HG03039 (cell line): ENCODE measurements at regions not wholly inside any gene's neighbourhood (a gene's known extent, or its start where the extent isn't known, plus 50 kb on each side); places are given as distances from the start of the nearest gene placed in this dataset.
"Not testable (repeated sequence)": the region's sequence is repeated elsewhere in the genome, so short reads cannot be mapped to it uniquely, and the experiment has no call there.

Experiments used
- ATAC-seq: cut with Tn5 transposase; IDR thresholded peaks from one replicate; pipeline ENCODE4 v1.9.1; 2021; ENCODE audit warnings: mild to moderate bottlenecking, moderate library complexity; ENCODE audit not compliant: unreplicated experiment

DNA sequence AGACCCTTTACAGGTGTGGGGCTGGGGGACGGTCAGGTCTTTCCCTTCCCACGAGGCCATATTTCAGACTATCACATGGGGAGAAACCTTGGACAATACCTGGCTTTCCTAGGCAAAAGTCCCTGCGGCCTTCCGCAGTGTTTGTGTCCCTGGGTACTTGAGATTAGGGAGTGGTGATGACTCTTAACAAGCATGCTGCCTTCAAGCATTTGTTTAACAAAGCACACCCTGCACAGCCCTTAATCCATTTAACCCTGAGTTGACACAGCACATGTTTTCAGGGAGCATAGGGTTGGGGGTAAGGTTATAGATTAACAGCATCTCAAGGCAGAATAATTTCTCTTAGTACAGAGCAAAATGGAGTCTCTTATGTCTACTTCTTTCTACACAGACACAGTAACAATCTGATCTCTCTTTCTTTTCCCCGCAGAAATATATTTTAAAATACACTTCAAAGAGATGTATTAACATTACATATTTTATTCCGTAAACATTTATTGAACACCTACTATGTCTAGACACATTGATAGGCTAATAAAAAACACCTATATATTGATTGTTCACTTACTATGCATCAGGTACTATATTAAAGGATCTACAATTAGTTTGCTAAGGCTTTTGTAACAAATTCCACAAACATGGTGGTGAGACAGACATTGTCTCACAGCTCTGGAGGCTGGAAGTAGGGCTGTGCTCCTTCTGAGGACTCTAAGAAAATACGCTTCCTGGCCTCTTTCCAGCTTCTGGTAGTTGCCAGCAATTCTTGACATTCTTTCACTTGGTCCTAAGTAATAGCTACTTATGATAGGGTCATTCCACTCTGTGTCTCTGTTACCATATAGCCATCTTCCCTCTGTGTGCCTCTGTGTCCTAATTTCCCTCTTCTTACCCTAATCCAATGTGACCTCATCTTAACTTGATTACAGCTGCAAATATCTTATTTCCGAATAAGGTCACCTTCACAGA lies 118.4 kb downstream of the SPP2 start:
- ATAC-seq, result not testable (repeated sequence)

- no peak for ATAC-seq
Measured at GRCh38 chr2:234166531-234166930, 116.0 kb downstream of the SPP2 start.

DNA sequence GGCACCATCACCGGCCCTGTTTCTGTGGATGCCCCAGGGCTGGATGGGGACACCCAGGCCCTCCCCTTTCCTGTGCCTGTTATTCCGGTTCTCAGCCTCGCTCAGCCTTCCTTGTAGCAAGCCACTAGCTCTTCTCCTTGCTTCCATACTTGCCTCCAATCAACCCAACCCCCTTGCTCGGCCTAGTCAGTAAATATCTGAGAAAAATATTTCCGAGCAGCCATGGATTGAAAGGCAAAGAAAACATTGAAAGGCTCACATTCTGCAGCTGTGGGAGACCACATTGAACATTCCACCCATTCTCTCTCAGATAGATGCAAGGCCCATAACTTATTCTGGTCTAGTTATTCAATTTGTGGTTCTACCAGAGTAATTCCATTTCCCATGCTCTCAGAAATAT lies 114.9 kb downstream of the SPP2 start:
- ATAC-seq, result no peak

GRCh38 chr2:234164493-234165413 lies 114.3 kb downstream of the SPP2 start:
- ATAC-seq, result no peak

GRCh38 chr2:234163510-234164045 lies 113.1 kb downstream of the SPP2 start:
- no peak for ATAC-seq

- ATAC-seq, result no peak
Measured at GRCh38 chr2:234162861-234163260, 112.4 kb downstream of the SPP2 start.

GRCh38 chr2:234161932-234162331 lies 111.4 kb downstream of the SPP2 start:
- ATAC-seq, result no peak

- no peak for ATAC-seq
Measured at GRCh38 chr2:234158812-234159211, 108.3 kb downstream of the SPP2 start.

DNA sequence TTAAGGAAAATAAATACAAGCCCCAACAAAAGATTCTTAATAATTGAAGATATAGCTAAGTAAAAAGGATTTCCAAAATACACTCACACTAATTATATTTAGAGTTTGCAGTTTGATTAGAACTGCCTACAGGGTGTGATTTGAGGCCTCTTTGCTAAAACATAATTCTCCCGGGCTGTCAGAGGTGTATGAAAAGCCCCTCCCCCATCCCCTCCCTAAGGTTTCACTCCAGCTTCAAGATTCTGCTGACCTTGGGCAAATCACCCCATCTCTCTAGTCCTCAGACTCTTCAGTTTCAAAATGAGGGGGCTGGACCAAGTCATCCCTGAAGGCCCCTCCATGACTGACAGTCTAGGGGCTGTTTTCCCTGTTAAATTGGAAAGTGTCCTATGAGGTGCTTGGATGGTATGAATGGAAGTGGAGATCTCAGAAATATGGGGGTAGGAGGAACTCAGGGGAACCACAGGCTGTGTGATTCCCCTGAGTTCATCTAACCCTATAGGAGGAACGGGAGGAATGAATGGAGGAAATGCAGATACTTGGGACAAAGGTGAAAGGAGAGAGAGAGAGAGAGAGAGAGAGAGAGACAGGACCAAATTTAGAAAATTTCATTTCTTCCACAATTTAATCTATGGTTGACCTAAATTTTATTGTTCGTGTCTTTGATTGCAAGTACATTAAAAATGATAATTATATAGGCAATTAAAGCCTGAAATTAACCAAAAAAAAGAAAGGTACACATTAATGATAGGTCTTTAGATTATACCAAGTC lies 107.5 kb downstream of the SPP2 start:
- no peak for ATAC-seq

DNA sequence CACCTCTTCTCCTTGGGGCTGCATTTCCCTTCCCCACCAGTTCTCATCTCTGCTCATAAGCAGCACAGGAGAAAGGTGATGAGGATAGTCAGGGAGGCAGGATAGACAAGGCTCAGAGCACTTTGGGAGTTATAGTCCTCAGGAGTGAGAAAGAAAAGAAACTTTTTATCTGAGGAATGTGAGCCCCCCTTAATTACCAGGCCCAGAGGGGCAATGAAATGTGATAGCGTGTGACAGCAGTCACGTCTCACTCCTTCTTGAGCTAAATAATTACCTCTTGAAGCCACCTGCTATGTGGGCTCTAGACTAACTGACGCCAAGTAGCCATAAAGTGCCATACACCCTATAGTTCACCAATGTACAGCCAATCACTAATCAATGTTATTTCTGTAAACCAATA lies 105.8 kb downstream of the SPP2 start:
- ATAC-seq, result no peak

DNA sequence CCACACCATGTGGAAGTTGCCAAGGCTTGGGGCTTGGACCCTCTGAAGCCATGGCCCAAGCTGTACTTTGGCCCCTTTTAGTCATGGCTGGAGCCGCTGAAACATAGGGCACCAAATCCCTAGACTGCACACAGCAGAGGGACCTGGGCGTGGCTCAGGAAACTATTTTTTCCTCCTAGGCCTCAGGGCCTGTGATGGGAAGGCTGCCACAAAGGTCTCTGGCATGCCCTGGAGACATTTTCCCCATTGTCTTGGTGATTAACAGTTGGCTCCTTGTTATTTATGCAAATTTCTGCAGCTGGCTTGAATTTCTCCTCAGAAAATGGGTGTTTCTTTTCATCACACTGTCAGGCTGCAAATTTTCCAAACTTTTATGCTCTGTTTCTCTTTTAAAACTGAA lies 102.3 kb downstream of the SPP2 start:
- not testable (repeated sequence) for ATAC-seq

DNA sequence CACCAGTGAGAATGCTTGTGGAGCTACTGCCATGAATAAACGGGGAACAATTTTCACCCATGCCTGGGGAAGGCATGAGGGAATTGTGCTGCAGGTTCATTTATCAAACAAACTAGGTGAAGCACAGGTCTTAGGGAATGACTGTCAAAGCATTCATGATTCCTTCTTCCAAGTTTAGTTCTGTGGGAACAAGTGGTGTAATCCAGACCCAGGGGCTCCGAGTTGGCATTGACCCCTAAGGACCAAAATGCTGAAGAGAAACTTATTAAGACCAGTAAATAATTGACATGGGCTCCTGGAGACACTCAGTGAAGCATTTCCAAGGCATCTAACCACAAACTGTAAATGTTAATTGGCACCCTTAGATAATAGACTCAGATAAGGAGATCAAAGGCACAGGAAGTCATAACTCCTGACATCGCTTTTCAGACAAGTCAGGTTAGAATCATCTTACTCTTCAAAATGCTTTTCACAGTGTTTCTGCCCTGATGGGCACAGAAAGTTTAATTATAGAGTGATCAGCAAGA lies 96.9 kb downstream of the SPP2 start:
- no peak for ATAC-seq

DNA sequence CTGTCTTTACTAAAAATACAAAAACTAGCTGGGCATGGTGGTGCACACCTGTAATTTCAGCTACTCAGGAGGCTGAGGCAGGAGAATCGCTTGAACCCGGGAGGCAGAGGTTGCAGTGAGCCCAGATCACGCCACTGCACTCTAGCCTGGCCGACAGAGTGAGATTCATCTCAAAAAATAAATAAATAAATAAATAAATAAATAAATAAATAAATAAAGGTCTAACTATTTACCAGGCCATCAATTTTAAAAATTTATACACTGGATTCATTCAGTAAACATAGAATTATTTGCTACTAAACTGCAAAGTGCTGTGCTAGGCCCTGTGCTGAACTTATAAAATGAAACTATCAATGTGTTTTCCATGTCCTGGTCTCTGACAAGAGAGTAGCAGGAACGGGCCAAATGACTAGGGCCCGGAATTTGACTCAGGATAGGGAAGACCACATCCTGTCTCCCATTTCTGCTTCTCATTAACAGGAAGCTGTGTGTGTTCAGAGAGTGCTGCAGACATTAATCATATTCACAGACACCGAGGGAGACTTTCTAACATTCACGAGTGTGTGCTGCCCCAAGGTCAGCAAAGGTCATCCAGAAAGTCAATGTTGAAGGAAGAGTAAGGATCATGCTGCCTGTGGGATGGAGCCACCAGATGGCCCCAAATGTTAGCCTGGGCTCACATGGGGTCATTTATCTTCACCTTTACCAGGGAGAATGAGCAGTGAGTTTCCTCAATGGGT lies 95.8 kb downstream of the SPP2 start:
- no peak for ATAC-seq

DNA sequence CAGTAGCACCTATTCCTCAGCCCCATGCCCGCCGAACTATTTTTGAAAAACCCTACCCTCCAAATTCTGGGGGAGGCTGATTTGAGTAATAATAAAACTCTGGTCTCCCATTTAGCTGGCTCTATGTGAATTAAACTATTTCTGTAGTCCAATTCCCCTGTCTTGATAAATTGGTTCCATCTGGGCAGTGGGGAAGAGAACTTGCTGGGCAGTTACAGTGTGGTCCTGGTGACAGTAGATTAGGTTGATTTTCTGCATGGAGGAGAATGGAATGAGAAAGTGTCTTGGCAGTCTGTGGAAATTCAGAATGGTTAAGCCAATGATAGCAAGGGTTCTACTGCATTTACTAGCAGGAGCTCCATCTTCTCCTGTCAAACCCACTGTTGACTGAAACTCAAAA lies 95.0 kb downstream of the SPP2 start:
- no peak for ATAC-seq

- ATAC-seq, result no peak
Measured at GRCh38 chr2:234145057-234145456, 94.6 kb downstream of the SPP2 start.

DNA sequence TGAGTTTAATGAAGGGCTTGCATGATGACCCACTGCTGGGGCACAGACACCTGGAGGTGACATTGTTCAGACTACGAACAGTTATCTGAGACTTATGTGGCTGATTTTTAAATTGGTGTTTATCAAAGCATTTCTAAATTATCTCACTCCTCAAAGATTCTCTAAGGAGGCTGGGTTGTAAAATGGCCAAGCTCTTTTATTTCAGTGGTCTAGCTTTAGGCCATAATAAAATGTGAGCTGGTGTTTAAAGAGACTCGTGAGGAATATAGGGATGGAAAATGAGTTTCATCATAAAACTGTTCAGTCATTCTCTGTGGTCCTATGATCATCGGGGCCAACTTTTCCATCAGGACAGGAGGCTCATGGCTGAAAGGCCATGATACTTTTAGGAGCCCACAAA lies 93.4 kb downstream of the SPP2 start:
- no peak for ATAC-seq

GRCh38 chr2:234142530-234142929 lies 92.0 kb downstream of the SPP2 start:
- no peak for ATAC-seq

DNA sequence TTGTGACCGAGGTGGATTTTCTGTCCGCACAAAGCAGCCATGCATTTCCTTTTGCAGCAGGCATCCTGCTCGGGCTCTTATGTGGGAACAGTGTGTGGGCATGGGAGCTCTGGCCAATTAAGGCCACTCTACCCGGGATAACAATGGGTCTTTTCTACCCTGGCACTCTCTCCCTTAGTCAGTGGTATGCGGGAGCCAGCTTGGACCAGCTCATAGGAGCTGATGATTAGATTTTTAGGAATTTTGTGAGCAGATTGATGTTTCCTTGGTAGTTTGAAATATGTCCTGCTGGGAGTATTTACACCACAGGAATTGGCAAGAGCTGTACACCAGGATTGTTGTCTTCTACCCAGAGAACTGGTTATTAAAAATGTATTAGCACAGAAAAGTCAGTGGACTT lies 89.3 kb downstream of the SPP2 start:
- no peak for ATAC-seq

DNA sequence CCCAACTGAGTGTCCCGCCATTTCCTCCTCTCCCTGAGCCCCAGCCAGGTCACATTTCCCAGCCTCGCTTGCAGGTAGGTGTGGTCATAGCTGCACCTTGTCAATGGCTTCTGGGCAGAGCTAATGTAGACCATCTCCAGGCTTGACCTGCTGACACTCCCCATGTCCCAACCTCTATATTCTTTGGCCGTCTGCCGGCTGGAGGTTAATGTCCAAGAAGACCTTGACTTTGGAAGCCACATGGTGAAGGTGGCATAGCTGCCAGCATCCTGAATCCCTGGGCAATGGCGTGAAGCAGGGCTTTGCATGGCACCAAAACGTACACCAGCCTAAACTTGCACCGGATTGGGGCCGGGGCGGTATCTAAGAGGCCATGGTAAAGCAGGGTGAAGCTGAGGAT lies 88.3 kb downstream of the SPP2 start:
- no peak for ATAC-seq
